ENCODE measurements at regions not wholly inside any gene's neighbourhood (a gene's known extent, or its start where the extent isn't known, plus 50 kb on each side); places are given as distances from the start of the nearest gene placed in this dataset.

DNA sequence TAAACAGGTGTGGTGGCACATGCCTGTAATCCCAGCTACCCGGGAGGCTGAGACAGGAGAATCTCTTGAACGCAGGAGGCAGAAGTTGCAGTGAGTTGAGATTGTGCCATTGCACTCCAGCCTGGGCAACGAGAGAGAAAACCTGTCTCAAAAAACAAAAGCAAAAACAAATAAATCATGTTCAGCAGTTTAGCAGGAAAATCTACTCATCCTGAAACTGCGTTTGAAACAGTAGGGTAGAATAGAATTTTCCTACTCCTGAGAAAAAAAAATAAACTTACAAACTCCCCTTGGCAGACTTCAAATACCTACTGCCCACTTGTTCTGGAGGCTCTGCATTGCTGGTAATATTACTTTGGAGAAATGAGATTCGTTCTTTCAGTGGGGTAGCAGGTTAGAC, 367.7 kb downstream of the GADD45G start:
- no peak overlapping the region for H3K4me3 ChIP-seq (replicated peaks; ENCODE audit: low read depth, low read length)
- DNase-seq (ENCODE audit: low read depth) = no peak
- no peak for TF ChIP-seq CTCF (IDR thresholded peaks at IDR 0.05; ENCODE audit: low read length, missing control alignments)

DNA sequence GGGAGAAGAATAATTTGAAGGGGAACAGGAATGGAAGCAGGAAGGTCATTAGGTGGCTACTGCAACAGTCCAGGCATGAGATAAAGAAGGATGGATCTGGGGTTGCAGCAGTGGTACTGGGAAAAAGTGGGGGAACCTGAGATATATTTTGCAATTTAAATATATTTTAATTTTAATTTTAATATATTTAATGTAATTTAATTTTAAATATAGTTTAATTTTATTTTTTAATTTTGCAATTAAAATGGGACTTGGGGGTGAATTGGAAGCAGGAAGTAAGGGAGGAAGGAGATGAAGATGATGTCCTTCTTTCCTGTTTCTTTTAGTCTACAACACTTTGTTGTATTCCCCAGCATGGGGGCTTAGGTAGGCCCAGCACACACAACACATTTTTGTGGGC, 369.8 kb downstream of the GADD45G start:
- TF ChIP-seq CTCF (IDR thresholded peaks at IDR 0.05; ENCODE audit: low read length, missing control alignments) = no peak
- H3K4me3 ChIP-seq (replicated peaks; ENCODE audit: low read depth, low read length) = no peak overlapping the region
- DNase-seq (ENCODE audit: low read depth) = no peak

- no peak for DNase-seq (ENCODE audit: low read depth)
- no peak overlapping the region for H3K4me3 ChIP-seq (replicated peaks; ENCODE audit: low read depth, low read length)
- TF ChIP-seq CTCF (IDR thresholded peaks at IDR 0.05; ENCODE audit: low read length, missing control alignments) = no peak
Observed at GRCh38 chr9:89975024-89975423, 370.2 kb downstream of the GADD45G start.

DNA sequence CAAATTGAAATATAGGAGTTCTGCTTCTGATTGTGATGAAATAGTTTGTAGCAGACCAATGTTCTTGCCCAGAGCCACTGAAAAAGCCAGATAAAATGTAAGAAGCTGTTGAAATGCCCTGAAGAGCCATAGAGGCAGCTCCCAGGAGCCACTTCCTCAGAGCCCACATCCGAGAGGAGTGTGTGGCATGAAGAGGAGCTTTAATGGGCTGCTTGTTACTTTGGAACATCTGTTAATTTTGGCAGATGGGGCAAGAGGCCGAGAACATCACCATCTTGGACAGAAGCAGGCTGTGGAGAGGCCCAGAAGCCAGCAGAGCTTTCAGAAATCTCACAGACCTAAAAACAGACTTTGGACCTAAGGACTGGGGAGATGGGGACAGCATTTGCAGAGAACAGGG, 370.8 kb downstream of the GADD45G start:
- no peak for DNase-seq (ENCODE audit: low read depth)
- TF ChIP-seq CTCF (IDR thresholded peaks at IDR 0.05; ENCODE audit: low read length, missing control alignments) = no peak
- no peak overlapping the region for H3K4me3 ChIP-seq (replicated peaks; ENCODE audit: low read depth, low read length)

- peak; percentile 12 for TF ChIP-seq CTCF (IDR thresholded peaks at IDR 0.05; ENCODE audit: low read length, missing control alignments)
Observed at GRCh38 chr9:89978185-89978584, 373.4 kb downstream of the GADD45G start.

DNA sequence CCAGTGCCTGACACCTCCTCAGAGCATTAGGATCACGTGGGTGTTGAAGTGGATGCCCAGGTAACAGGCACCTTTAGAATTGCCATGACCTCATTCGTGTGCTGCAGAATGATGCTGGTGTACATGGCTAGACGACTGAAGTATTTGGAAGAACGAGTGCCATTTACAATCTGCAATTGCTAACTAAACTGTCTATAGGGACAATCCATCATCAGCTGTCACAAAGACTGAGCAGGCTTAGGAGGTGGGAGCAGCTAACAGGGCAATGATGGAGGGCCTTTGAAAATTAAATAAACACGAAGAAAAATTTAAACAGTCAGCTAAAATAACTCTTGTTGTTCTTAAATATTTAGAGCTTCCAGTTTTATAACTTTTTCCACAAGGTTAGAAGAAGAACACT, 375.8 kb downstream of the GADD45G start:
- no peak for TF ChIP-seq CTCF (IDR thresholded peaks at IDR 0.05; ENCODE audit: low read length, missing control alignments)
- DNase-seq (ENCODE audit: low read depth) = no peak
- H3K4me3 ChIP-seq (replicated peaks; ENCODE audit: low read depth, low read length) = no peak overlapping the region

More at GRCh38 chr9:89978185-89978584, 373.4 kb downstream of the GADD45G start:
- H3K4me3 ChIP-seq (replicated peaks; ENCODE audit: low read depth, low read length) = no peak overlapping the region
- no peak for DNase-seq (ENCODE audit: low read depth)

GRCh38 chr9:89982016-89982415, 377.2 kb downstream of the GADD45G start:
- H3K4me3 ChIP-seq (replicated peaks; ENCODE audit: low read depth, low read length) = no peak overlapping the region
- no peak for TF ChIP-seq CTCF (IDR thresholded peaks at IDR 0.05; ENCODE audit: low read length, missing control alignments)
- DNase-seq (ENCODE audit: low read depth) = no peak
